Brain pericyte (primary cell): ENCODE measurements at regions not wholly inside any gene's neighbourhood (a gene's known extent, or its start where the extent isn't known, plus 50 kb on each side); places are given as distances from the start of the nearest gene placed in this dataset.

Source experiments
- DNase-seq: peaks from one replicate; pipeline ENCODE4 v3.0.0-alpha.2; 2012; ENCODE audit warnings: low read depth, low spot score

DNA sequence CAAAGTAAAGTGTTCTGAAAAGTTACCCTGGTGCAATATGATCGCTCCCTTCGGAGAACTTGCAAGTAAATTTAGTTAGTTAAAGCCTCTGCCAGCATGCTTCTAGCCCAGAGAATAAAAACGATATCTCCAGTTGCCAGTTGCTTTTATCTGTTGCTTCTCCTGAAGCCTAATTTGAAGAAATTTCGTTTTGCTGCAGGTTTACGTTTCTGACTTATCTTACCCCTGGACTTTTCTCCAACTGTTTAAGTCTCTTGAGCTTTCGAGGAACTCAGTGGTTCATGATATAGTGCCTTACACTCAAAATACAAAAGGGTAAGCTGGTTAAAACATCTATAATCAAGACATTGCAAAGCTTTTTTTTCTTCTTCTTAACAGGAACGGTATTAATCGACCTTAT is 131.1 kb downstream of the FAM161A start:
- no peak for DNase-seq

DNA sequence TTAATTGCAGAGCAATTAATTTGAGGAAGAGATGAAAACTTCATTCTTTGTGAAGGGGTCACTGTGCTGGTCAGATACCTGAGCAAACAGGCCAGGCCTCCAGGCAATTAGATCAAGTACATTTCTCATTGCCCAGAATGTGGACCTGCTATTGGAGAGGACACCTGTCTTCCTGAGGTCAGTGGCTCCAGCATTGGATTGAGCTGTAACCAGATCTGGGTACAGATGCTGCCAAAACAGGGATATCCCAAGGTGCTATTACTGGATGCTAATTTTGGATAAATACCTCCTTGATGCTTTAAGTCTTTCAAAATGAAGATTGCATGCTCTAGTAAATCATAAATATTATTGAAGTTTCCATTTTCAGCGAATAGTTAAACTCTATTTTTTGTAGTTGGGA is 131.5 kb downstream of the FAM161A start:
- no peak for DNase-seq

DNA sequence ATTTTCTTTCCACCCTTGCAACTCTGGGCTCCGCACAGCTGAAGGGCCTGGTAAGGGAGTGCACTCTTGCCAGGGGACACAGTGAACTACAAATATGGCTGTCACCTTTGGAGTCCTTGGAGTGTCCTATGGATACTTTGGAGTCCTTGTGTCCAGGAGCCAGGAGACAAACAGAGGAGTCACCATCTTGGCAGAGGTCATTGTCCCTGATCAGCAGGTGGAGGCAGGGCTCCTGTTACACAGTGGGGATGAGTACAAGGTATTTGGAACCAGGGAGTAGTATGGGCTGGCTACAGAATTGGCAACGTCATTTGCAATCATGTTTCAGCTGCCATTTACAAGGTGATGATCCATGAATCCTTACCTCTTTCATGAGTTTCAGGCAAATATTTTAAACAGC is 132.5 kb downstream of the FAM161A start:
- no peak for DNase-seq

DNA sequence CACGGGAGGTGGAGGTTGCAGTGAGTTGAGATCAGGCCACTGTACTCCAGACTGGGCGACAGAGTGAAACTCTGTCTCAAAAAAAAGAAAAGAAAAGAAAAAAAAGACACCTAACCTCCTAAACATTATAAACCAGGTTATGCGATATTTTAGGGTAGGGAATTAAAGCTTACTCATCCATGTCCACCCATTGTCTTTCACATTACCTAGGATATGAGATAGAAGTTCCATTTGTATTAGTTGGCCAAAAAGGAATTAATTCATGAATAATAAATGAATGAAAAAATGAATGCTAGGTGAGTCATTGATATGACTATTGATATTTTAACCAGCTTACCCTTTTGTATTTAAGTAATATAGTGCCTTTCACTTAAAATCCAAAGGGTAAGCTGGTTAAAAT is 132.9 kb downstream of the FAM161A start:
- DNase-seq = no peak

DNA sequence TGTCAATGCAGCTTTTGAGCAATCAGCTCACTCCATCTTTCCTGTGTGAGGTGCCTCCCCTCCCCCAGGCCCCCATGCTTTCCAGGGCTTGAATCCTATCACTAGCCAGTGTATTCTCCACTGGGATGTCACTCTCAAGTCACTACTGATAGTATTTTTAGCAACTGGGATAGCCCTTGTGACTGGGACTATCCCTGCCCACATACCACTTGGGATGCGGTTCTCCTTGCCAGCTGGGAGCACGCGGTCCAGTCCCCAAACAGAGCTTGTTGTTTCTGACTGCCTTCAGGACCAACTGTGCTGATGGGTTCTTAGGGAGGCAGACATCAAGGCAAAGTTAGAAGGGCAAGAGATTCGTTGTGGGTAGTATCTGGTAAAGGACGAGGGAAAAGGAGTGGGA is 134.9 kb downstream of the FAM161A start:
- DNase-seq = no peak

DNA sequence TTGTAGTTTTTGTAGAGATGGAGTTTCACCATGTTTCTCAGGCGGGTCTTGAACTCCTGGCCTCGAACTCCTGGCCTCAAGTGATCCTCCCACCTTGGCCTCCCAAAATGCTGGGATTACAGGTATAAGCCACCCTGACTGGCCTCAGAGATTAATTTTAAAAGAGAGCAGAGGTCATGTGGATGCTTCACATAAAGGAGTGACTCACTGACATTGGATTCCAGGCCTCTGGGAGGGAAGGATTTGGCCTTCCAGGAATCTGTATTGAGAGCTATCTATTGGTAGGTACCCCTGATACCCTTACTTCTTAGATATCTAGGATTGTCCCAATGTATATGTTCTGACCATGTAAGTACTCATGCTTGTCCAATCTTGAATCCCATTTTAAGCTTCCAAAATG is 138.4 kb downstream of the FAM161A start:
- no peak for DNase-seq

DNA sequence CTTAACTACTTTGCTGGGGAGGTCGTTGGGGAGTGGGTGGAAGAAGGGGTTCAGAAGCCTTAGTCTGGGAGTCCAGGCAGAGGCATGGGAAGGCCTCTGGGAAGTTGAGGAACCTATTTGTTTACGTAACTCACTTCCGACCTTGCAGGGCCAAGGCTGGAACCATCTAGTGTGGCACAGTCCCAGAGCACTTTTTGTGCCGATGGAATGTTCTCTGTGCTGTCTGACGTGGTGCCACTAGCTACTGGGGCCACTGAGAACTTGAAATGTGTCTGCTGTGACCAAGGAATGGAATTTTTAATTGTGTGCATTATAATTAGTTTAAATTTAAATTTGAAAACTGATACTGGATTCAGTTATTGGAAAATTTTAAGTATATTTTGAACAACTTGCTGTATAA is 139.7 kb downstream of the FAM161A start:
- no peak for DNase-seq

DNA sequence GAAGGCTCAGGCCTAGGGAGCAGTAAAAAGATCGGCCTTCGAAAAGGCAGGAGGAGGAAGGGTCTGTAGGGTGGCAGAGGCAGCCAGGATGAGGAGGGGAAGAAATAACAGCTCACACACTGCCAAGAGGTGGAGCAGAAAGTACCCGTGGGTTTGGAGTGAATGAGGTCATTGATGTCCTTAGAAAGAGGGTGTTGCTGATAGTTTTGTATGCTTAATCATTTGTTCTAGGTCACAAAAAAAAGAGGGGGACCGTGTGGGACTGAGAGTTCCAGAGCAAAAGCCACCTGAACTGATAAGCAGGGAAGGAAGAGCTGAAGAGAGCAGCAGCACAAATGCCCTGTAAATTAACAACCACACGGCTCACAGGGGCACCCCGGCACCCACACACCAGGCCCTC is 140.4 kb downstream of the FAM161A start:
- no peak for DNase-seq

DNA sequence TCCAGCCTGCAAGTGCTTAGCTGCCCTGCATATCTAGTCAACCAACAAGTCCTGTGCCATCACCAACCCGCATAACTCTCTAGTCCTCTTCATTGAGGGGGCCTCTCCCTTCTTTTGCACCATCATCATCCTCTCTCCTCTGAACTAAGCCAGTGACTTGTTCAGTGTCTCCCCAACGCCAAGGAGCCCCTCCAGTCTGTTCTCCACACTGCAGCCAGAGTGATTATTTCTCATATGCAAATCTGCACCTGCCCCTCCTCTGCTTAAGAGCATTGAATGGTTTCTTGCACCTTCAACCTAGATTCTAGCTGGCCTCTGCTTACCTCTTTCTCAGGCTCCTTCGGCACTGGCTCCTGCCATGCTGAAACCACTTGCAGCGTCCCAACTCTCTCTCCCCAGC is 141.8 kb downstream of the FAM161A start:
- no peak for DNase-seq

DNA sequence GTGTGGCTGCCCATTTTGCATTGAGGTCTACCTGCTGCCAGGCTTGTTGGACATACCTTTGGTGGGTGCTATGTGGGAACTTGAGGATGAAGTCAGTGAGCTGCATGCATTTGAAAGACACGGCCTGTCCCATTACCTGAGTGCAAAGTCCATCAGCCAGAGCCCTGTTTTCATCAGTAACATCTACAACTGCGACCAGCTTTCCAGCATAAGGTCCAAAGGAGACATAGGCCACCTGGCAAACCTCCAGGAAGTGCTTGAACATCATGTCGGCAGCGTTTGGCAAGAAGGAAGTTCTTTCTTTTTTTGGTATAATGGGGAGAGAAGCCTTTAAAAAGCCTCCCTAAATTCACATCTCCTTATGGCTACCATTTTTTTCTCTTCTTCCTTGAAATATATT is 143.1 kb downstream of the FAM161A start:
- no peak for DNase-seq

DNA sequence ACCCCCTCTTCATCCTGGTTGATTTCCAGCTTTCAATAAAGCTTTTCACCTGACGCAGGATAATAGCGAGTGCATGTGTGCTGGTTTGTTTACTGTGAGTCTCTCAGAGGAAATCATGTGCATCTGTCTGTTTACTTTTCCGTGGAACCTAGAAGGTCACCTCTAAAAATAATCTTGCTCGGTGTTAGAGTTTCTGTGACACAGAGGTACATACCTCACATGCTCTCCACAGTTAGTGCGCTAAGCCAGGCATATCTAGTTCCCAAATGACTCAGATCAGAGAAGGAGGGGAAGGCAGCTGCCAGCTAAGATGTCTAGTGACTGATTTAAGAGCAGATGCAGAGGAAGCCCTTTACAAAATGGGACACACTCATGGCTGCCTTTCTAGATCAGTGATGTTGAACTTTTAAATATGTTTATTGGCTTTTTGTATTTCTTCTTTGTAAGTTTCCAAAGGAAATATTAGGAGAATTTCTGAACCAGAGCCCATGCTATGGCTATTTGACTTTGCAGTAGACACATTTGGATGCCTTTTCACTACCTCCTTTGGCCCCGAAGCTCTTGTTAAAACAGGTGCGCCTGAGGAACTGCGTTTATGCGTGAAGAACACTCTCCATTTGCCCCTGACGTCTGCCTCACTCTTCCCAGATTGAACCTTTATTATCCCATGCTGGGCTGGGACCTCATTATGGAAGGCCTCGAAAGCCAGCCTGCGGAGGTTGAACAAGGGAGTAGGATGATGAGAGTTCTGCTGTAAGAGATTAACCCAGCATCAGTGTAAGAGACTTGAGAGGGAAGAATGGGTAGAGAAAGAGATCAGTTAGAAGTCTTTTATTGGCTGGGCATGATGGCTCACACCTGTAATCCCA is 145.6 kb downstream of the FAM161A start:
- DNase-seq = no peak

DNA sequence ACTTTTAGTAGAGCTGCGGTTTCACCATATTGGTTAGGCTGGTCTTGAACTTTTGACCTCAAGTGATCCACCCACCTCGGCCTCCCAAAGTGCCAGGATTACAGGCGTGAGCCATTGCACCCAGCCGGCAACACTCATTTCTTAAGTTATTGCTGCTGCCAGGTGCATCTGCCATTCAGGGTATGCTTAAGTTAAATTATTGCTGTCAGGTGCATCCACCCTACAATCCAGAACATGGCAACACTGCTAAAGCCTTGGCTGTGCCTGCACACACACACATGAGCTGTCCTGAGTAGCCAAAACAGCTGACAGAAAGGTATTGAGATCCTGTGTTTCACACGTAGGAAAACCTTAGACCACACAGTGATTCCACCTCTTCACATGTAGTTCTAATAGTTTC is 148.2 kb downstream of the FAM161A start:
- DNase-seq = no peak

DNA sequence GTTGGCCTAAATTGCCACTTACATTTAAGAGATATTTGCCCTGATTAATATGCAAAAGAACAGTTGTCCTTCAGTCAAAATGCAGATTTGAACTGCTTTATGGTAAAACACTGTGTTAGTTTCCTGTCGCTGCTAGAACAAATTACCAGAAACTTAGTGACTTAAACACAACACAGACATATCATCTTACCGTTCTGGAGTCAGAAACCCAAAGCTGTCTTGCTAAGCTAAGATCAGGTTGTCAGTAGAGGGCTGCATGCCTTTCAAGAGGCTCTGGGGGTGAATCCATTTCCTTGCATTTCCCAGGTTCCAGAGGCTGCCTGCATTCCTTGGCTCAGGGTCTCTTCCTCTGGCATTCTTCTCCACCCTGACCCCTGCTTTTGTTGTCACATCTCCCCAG is 149.5 kb downstream of the FAM161A start:
- no peak for DNase-seq

DNA sequence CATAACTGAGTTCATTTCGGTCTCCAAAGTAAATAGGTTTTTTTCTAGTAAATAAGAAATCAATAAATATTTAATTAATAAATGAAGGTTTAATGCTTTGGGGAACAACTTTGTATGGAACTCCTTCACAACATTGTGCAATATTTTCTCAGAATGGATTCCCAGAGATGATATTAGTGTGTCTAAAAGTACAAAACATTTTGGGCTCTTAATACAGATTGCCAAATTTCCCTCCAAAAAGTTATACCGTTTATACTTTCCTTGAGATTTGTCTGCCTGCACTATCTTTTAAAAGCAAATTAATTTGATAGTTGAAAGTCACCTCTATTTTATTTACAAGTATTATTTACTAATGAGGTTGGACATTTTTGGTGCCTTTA is 151.8 kb downstream of the FAM161A start:
- DNase-seq = no peak

DNA sequence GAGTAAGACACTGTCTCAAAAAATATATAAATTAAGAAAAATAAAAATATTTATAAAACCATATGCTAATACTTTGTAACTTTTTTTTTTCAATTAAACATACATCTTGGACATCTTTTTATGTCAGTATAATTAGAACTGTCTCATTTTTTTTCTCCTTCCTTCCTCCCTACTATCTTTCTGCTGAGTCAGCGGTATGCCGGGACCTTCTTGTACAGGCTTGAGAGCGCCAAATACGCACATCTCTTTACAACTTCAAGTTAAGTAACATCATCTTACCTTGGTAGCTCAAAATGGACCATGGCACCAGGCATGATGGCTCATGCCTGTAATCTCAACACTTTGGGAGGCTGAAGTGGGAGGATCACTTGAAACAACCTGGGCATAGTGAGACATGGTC is 153.4 kb downstream of the FAM161A start:
- no peak for DNase-seq

DNA sequence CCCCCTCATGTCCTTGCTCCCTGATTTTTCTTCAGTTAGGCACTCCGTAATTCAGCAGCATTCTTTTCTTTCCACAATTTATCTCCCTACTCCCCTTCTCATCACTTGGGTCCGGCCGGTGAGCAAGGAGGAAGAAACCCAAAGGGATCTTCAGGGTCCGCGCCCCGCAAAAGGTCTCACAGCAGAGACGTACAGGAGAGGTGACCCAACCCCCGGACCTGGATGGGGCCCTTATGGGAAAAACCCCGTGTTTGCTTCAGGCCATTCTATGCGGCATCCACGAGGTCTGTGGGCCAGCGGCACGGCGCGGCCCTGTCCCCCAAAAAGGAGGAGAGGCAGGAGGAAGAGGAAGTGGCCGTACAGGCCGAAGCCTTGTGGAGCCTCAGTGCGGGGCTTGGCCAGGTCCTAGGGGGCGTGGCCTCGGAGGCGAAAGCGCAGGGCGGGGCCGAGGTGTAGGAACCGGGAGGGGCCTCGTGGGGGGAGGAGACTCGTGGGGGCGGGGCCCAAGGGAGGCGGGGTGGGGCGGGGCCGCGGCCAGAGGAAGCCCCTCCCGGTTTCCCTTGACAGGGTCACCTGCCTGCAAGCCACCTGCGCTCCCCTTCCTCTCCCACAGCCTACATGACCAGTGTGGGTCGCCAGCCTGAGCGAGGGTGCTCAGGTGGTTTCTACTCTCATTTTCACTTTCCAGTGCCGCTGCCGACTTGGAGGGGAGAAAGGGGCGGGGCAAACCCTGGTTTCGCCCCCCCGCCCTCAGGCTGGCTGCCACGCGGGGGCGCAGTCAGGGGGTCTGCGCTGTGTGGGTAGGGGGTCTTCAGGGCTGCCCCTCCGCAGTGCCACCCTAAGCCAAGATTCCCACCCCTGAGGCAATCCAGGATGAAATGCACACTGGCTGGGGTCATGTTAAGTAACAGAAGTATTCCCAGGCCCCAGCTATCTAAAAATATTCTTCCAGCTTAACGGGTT is 156.4 kb upstream of the XPO1 start:
- peak; percentile 53 for DNase-seq

DNA sequence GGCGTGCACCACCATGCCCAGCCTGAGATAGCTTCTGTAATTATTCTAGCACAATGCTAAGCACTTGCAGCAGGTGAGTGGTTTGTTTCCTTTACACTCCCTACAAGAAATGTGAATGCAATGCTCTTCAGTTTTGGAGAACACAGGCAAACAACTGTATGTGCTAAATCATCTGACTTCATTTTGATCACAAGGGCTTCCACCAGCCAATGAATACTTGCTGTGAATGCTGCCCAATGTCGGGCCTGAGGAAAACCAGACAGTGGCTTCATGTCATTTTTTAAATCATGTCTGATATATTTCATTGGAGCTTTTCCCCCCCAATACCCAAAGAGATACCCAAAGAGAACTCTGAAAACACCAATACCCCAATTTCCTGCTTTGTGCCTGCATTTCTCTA is 155.6 kb upstream of the XPO1 start:
- no peak for DNase-seq

DNA sequence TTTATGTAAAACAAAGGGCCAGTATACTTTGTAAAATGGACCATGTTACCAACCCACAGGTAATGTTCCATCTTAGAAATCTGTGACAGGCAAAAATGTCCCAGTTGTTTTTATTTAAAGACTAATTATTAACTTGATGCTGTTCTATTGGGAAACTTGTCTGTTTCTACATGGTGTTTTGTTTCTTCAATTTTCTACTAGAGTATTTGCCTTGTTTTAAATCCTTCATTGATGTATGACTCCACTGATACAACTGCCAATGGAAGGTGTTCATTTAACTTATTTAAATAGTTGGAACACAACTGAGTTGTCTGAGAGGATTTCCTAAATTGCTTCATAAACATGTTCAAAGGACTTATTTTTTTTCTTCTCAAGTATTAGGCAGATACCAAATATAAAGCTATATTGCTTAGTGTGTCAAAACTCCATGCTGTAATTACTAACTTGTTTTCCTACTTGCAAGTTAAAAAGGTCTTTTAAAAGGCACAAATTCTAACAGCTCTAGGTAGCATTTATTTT is 152.0 kb upstream of the XPO1 start:
- DNase-seq = no peak

DNA sequence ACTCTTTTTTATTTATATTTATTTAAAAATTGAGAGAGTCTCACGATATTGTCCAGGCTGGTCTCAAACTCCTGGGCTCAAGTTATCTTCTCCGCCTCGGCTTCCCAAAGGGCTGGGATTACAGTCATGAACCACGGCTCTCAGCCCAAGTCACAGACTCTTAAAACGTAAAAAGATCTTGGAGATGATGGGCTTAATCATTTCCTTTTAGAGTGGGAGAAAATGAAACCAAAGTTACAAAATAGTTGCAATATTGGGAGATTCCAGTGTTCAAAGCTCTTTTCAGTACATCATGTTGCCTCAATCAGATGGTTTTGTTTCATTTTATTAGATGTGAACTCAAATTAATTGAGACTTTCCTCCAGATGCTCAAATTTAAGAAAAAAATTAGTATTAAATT is 151.4 kb upstream of the XPO1 start:
- no peak for DNase-seq

DNA sequence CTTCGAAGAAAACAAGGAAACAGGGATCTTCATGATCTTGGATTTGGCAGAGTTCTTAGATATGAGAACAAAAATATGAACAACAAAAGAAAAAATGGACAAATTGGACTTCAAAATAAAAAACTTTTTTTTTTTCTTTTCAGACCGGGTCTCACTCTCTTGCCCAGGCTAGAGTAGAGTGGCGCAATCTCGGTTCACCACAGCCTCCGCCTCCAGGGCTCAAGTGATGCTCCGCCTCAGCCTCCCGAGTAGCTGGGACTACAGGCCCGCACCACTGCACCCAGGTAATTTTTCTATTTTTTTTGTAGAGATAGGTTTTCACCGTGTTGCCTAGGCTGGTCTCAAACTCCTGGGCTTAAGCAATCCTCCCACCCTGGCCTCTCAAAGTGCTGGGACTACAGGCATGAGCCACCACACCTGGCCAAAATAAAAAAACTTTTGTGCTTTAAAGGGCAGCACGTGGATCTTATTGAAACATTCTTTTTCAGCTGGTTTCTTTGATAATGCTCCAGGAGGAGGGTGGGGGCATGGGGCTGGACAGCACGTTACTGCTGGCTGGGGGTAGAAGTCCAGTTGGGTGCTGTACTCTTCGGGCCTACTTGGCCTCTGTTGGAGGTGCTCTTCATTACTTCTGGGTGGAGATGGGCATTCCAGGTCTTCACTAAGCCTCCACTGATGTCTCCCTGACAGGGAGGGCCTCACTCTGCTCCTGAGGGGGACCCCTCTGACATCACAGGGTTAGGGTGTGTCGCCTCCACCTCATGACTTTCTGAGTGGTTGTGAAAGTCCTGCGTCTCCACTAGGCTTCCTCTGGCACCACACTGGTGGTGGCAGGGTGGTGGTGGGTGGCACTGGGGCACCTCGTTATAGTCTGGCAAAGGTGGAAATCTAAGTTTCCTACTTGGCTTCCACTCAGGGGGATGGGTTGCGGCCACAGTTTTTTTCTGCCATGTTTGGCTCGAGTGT is 150.5 kb upstream of the XPO1 start:
- DNase-seq = no peak

DNA sequence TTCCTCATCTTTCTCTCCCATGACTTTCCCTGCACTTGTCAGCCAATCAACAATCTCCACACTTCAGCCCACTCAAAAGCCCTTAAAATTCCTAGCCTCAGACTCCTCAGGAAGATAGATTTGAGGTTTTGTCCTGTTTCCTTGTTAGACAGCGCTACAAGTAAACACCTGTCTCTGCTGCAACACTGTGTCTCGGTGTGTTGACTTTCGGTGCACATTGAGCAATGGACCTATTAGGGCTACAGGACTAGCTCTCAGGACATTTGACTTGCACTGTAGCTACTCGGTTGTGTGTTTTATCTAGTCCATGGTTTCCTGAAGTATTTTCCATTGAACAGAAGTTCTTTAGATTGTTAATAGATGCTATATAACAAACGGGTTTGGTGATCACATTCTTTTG is 140.9 kb upstream of the XPO1 start:
- DNase-seq = no peak
